SK-N-DZ (cell line): ENCODE measurements at regions not wholly inside any gene's neighbourhood (a gene's known extent, or its start where the extent isn't known, plus 50 kb on each side); places are given as distances from the start of the nearest gene placed in this dataset.

Source experiments
- DNase-seq: peaks from one replicate; pipeline ENCODE4 v3.0.0-alpha.2; 2015; ENCODE audit warnings: low spot score

DNA sequence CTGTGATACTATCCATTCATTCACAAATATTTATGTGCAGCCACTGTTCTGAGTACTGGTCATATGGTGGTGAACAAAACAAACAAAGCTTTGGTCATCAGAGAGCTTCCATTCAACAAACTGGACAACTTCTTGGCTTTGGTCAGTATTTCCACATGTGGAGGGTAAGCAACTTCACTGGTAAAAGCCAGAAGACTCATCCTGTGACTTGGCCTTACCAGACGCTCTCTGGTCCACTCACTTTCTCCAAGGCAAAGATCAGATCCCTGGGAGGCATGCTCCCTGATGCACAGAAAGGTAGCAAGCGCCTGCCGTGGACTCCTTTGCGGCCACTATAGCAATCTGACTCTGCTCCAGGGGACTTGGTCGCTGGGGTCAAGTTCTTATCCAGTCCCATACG lies 179.5 kb downstream of the EN1 start:
- DNase-seq = no peak

DNA sequence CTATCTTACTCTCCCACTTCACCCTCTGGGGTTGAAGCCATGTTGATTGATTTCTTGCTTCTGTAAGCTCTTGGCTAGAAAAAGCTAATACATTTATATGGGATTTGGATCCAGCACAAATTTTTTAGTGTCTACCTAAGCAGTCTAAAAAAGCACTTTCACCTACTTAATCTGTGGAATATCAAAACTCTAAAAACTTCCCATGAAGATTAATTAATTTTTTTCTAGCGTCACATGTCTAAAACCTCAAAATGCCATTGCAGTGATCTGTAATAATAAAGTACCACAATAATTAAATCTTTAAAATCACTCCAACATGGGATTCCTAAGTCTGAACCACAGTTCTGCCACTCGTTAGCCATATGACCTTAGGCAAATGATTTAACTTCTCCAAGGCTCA lies 180.1 kb downstream of the EN1 start:
- DNase-seq = no peak

DNA sequence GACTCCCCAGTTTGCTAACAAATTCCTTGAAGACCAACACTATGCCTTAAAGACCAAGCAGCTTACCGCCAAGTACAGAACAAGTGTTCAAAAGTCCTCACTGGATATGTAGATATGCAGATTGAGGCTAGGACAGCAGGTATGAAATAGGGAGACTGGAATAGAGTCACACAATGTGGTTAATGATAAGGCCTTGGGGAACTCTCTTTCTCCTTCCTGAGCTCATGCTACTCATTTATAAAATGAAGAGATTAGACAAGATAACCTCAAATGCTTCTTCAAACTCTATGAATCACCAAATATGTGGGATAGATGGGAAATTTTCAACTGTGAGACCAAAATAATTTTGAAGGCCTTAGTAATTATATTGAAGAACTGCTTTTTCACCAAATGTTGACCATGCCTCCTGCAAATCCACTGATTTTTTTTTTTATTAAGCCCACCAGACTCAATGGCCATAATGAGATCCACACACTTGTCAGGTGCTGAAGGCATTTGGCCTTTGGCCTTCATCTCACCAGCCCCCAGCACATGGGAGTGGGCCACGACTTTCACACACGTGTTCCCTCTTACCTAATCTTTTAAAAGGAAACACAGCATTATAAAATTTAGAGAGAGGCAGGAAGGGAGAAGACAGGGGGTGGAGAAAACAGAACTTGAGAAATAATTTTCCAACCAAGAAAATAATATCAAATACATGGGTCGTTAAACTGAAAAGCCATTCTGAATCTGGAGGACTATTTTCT lies 181.5 kb downstream of the EN1 start:
- DNase-seq = no peak

GRCh38 chr2:118661179-118661578 lies 186.3 kb downstream of the EN1 start:
- DNase-seq = no peak

GRCh38 chr2:118658596-118659198 lies 188.8 kb downstream of the EN1 start:
- no peak for DNase-seq

DNA sequence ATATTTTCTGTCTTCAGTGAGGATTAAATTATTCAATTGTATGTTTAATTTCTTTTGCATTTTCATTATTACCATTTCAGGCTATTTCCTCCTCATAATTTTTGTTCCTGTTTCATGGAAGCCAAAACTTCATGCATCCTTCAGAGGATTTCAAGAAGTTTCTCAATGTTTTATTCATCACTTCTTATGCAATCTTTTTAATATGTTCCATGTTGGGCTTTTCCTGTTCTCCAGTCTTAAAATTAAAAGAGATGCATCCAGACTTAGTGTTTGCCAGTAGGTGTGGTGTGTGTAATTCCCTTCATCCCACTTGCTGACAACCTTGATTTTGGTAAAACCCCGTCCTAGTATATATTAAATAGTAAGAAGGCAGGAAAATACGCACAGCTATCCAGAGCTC lies 190.0 kb downstream of the EN1 start:
- DNase-seq = no peak

DNA sequence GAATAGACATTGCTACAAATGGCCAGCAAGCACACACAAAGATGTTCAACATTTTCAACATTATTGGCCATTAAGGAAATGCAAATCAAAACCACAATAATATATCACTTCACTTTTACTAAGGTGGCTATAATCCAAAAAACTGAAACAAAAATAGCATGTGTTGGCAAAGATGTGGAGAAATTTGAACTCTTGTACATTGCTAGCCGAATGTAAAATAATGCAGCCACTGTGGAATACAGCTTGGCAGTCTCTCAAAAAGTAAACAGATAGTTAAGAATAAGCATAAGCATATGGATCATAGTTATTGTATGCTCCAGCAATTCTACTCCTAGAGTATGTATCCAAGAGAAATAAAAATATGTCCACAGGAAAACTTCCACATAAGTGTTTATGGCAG lies 192.5 kb downstream of the EN1 start:
- DNase-seq = no peak

- no peak for DNase-seq
Measured at GRCh38 chr2:118650327-118650726, 197.1 kb downstream of the EN1 start.

GRCh38 chr2:118645876-118646275 lies 201.6 kb downstream of the EN1 start:
- no peak for DNase-seq

DNA sequence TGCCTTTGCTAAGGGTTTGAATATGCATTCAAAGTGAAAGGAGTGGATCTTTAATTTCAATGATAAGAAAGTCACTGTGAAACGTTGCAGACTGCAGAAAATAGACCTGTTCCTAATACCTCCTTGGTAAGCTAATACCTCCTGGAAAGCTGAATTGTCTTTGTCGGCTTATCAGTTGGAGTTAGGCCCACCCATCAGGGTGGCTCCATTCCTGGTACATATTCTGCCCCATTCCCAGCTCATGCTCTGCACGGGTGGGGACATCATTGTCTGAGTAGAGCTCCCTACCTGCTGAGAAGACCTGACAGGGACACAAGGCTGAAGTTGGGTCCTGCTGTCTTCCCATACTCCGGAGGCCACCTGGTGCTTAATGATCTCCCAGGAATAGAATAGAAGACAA lies 203.3 kb downstream of the EN1 start:
- DNase-seq = no peak

- no peak for DNase-seq
Measured at GRCh38 chr2:118643294-118643693, 204.2 kb downstream of the EN1 start.

DNA sequence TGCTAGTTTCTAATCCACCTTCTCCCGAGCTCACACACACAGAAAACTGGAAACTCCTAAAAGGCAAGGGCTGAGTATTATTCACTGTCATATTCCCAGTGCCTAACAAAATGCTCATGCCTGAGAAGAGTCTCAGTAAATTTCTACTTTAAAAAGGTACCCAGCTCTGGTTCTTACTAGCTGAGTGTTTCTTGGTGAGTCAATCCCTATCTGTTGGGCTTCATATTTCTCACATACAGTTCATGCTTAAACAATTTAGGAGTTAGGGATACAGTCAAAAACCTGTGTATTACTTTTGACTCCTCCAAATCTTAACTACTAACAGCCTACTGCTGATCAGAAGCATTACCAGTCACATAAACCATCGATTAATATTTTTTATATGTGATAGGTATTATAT lies 204.9 kb downstream of the EN1 start:
- DNase-seq = no peak

DNA sequence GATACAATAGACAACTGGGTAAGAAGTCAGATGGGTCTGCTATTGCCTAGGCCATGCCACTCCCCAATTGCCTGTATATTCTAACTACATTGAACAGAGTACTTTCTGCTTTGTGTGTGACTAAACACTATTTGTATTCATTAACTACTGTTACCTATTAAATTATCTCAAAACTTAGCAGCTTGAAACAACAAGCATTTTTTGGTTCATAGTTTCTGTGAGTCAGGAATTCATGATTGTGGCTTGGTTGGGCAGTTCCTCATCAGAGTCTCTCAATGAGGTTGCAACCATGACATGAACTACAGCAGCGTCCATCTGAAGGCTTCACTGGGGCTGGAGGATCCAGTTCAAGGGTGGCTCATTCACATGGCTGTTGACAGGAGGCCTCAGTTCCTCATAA lies 205.7 kb downstream of the EN1 start:
- no peak for DNase-seq

DNA sequence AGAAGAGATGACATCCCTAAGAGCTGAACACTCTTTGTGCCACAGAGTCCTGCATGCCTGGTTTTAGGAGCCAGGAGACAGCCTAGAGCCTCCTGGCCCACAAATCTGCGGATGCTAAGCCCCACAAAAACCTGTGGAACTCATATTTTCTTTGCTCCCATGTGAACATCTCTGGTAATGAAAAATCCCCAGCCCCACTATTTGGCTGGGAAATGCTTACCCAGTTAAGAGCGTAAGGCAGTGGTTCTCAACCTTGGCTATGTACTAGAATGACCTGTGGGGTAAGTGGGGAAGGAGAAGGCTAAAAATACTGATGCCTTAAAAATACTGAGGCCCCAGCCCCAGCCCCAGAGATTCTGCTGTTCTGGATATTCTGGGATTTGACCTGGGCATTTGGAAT lies 208.1 kb downstream of the EN1 start:
- no peak for DNase-seq

DNA sequence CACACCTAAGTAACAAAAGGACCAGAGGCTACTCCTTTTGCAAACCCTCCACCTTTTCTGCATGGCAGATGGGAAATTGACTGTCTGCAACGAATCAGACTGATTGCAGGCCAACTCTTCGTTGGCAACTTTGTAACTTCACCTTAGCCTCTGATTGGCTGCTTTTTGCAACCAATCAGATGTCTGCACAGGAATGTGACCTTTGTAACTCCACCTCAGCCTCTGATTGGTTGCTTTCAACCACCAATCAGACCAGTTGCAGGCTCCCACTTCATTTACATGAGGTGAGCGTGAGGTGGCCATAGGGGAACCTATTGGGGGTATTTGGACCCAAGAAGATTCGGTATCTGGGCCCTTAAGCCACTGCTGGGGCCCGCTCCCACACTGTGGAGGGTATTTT lies 209.0 kb downstream of the EN1 start:
- no peak for DNase-seq

- no peak for DNase-seq
Measured at GRCh38 chr2:118635891-118636290, 211.6 kb downstream of the EN1 start.

GRCh38 chr2:118634876-118635275 lies 212.6 kb downstream of the EN1 start:
- no peak for DNase-seq

DNA sequence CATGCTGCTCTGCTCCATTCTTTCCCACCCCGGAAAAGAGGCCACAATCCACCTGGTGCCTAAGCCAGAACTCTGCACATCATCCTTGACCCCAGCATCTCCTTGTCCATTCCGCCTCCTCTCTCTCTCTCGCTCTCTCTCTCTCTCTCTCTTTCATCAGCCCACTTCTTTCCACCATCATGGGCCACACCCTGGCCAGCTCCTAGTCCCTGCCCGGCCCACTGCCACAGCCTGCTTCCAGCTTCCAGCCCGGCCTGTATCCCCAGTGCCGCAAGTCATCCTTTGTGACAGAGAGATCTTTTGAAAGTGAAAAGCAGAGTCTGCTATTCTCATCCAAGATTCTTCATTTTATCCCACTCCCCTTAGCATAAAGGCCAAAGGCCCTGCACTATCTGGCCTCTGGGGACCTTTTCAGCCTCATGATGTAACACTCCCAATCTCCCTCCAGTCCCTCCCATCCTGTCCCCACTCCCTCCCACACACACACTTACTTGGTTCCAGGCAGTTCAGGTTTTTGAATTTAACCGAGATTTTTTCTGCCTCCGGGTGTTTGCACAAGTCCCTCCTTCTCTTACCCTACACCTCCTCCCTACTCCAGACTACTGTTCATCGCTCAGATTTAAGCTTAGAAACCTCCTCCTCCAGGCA lies 214.0 kb downstream of the EN1 start:
- DNase-seq = no peak

- no peak for DNase-seq
Measured at GRCh38 chr2:118632921-118633320, 214.5 kb downstream of the EN1 start.

- DNase-seq = no peak
Measured at GRCh38 chr2:118627156-118627555, 220.3 kb downstream of the EN1 start.

DNA sequence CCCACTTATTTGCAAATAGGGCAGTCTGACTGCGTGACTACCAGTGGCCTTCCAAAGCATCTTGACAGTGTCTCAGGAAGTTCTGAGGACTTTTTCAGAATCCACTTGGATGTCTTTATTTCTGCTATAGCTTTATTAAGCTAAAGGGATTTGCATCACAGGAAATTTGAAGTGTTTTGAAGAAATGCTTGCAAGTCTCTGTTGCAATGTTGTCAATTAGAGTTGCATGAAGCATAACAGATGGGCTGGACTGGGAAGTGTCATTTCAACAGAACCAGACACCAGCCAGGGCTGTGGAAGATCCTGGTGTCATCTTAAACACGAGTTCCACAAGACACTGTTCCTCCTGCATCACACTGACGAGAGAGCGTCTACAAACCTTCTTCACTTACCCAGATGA lies 224.5 kb downstream of the EN1 start:
- no peak for DNase-seq

GRCh38 chr2:118622108-118622507 lies 225.3 kb downstream of the EN1 start:
- DNase-seq = no peak

DNA sequence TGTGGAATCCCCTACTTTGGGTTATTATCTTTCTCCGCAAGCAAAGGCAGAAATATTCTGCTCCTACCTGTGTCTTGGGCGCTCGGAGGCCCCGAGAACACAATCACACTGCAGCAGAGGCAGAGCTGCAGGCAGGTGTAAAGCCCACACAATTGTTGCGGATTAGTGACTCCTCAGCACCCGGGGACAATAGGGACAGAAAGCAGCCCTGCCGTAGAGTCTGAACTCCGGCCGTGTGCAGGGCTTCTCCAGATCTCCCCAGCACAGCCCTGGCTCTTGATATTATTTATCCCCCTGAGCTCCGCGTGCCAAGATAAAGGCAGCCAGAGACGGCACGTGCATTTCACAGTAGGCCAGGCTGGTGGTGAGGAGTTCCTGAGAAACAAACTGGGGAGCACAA lies 229.2 kb downstream of the EN1 start:
- no peak for DNase-seq
